ENCODE measurements at regions not wholly inside any gene's neighbourhood (a gene's known extent, or its start where the extent isn't known, plus 50 kb on each side); places are given as distances from the start of the nearest gene placed in this dataset.

DNA sequence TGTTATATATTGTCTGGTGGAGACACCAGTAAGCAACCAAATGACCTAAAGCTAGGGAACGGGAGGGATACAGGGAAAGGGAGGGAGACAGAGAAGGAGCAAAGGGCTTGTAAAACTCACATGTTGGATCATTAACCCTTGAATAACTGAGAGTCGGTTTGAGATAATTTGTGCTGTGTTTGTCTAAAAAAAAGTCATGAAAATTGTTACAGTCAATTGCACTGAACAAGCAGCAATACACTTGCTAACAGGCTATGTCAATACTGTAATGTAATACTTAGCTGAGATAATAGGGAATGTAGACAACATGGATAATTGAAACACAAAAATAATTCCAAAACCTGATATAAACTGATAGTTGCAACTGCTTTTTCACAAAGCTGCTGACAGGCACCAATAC is 71.3 kb upstream of the ZNF521 start:
- no peak for DNase-seq

- DNase-seq: no peak
These were observed 70.3 kb upstream of the ZNF521 start for GRCh38 chr18:25422230-25422629.

DNA sequence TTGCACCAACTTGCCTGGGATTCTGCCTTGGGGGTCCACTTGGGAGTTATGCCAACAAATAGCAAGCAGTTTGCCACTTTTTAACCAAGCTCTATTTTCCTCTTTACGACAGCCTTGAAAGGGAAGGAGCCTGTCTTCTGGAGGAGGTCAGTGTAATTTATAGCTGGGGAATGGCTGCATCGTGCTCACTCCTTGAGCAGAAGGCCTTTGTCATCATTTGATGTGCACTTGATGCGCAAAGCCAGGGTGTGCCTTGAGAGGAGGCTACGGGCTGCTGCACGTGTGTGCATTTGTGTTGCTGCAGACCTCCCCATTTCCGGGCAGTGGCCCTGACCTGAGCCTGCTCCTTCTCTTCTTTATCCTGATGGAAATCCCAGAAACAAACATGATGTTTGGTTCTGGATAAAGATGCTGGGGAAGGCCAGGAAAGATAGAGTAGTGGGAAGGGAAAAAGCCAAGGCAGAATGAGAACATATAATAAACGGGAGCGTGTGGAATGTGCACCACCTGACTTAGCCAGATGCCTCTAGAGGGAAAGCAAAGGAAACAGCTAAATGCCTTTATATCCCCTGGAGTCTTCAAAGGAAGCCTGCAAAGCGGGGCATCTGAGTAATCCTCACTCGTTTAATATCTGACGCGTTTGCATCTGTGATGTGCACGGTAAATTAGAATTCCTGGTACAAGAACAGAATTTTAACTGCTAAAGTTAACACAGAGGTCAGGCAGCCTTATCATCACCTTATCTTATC is 68.3 kb upstream of the ZNF521 start:
- DNase-seq: no peak

DNA sequence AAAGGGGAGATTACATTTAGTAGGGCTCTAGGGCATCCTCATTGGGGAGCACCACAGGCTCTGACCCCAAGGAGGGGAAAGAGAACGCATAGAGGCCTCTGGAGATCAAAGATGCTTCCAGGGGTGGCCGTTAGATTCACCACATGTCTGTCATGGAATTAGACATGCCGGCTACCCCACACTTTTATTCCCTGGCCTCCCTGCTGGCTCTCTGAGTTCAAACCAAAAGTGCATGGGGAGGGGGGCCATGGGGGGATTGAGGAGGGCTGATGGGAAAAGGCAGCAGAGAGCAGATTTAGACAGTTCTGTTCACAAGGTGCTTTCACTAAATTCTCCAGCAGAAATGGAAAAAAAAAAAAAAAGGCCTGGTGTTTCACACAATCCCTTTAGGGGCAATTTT is 64.4 kb upstream of the ZNF521 start:
- no peak for DNase-seq

DNA sequence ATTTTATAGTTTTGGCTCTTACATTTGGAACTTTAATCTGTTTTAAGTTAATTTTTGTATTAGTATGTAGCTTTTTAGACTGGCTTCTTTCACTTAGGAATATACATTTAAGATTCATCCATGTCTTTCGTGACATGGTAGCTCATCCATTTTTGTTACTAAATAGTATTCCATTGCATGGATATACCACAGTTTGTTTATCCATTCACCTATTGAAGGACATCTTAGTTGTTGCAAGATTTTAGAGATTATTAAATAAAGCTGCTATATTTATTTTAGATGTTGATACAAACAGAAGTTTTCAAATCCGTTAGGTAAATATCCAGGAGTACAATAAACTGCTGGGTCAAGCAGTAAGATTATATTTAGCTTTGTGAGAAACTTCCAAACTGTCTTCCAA is 58.0 kb upstream of the ZNF521 start:
- DNase-seq: no peak

GRCh38 chr18:25408293-25408692 is 56.3 kb upstream of the ZNF521 start:
- no peak for DNase-seq

All from activated CD8-positive, alpha-beta memory T cell treated with anti-CD3 and anti-CD28 coated beads, Interleukin-2, amount 50 U/mL, for 48 hours (primary cell).